ENCODE measurements at regions not wholly inside any gene's neighbourhood (a gene's known extent, or its start where the extent isn't known, plus 50 kb on each side); places are given as distances from the start of the nearest gene placed in this dataset.

- no peaks in the 10 kb centered on the region for H3K36me3 ChIP-seq (ENCODE audit: insufficient read depth, low read length)
- H3K27ac ChIP-seq (ENCODE audit: low read depth, low read length, poor library complexity, severe bottlenecking), result no peak overlapping the region
- no peaks in the 10 kb centered on the region for H3K4me1 ChIP-seq (ENCODE audit: insufficient read depth, low read length, poor library complexity, severe bottlenecking)
- DNase-seq (ENCODE audit: low spot score), result no peak
- ChIA-PET CTCF (ENCODE audit: unreplicated experiment) (no interaction called here), POLR2A (interaction anchor here (0.6 kb wide), 2 partner anchors 14 to 203 kb away, joined by 3 read pairs; no protein-coding TSS in a partner anchor)
- H3K4me2 ChIP-seq (ENCODE audit: low read length), result no peak overlapping the region
- H4K20me1 ChIP-seq (ENCODE audit: insufficient read depth, low read length), result no peaks in the 10 kb centered on the region
- no peak overlapping the region for H3K4me3 ChIP-seq (ENCODE audit: low read depth, low read length, poor library complexity, severe bottlenecking)
- no peaks in the 10 kb centered on the region for H3K9me3 ChIP-seq (ENCODE audit: low read length)
- H3K9me2 ChIP-seq (ENCODE audit: insufficient read depth, low read length), result no peaks in the 10 kb centered on the region
- intact Hi-C loops (cut with micrococcal nuclease; ENCODE audit: unreplicated experiment), result no loop called here
- TF ChIP-seq CTCF (conservative IDR thresholded peaks at IDR 0.05; ENCODE audit: low read length) (no peak), EZH2phosphoT487 (IDR thresholded peaks at IDR 0.05; ENCODE audit: borderline replicate concordance, low read depth, low read length) (no peak)
- no peak overlapping the region for H2AFZ ChIP-seq (ENCODE audit: low read length)
- H3K79me2 ChIP-seq (ENCODE audit: insufficient read depth, low read depth, low read length), result no peaks in the 10 kb centered on the region
- BruUV-seq (replicated peaks), result no TSS peak
Measured at GRCh38 chr3:40649346-40649745, 124.6 kb downstream of the ZNF621 start.

- H3K9me2 ChIP-seq (ENCODE audit: insufficient read depth, low read length), result no peaks in the 10 kb centered on the region
- H3K4me2 ChIP-seq (ENCODE audit: low read length), result no peak overlapping the region
- no peaks in the 10 kb centered on the region for H4K20me1 ChIP-seq (ENCODE audit: insufficient read depth, low read length)
- H3K4me1 ChIP-seq (ENCODE audit: insufficient read depth, low read length, poor library complexity, severe bottlenecking), result no peaks in the 10 kb centered on the region
- no peak overlapping the region for H3K4me3 ChIP-seq (ENCODE audit: low read depth, low read length, poor library complexity, severe bottlenecking)
- TF ChIP-seq EZH2phosphoT487 (IDR thresholded peaks at IDR 0.05; ENCODE audit: borderline replicate concordance, low read depth, low read length) (no peak), CTCF (conservative IDR thresholded peaks at IDR 0.05; ENCODE audit: low read length) (no peak)
- H3K36me3 ChIP-seq (ENCODE audit: insufficient read depth, low read length), result no peaks in the 10 kb centered on the region
- ChIA-PET POLR2A (no interaction called here), CTCF (ENCODE audit: unreplicated experiment) (no interaction called here)
- no peaks in the 10 kb centered on the region for H3K79me2 ChIP-seq (ENCODE audit: insufficient read depth, low read depth, low read length)
- no peaks in the 10 kb centered on the region for H3K9me3 ChIP-seq (ENCODE audit: low read length)
- no peak overlapping the region for H2AFZ ChIP-seq (ENCODE audit: low read length)
- no TSS peak for BruUV-seq (replicated peaks)
- no peak for DNase-seq (ENCODE audit: low spot score)
- H3K27ac ChIP-seq (ENCODE audit: low read depth, low read length, poor library complexity, severe bottlenecking), result no peak overlapping the region
- intact Hi-C loops (cut with micrococcal nuclease; ENCODE audit: unreplicated experiment), result no loop called here
Measured at GRCh38 chr3:40652072-40652471, 127.3 kb downstream of the ZNF621 start.

DNA sequence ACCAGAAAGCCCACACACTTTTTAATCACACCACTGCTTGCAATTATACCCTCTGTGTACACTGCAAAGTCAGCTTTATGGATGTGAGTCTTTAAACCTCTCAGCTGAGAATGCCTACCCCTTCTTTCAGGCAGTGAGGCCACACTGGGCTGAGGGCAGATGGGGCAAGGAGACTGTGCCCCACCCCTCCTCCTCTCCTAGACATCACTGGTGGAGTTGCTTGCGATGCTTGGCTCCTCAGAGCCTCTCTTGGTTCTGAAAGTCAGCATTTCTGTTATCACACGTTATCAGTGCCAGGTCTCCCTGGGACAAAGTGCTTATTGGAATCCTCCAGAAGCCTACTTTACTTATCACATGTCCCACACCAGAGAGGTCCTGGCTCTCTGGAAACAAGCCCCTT, 128.2 kb downstream of the ZNF621 start:
- Histone ChIP-seq H4K20me1 (ENCODE audit: insufficient read depth, low read length) (no peaks in the 10 kb centered on the region), H3K4me1 (ENCODE audit: insufficient read depth, low read length, poor library complexity, severe bottlenecking) (no peaks in the 10 kb centered on the region), H3K79me2 (ENCODE audit: insufficient read depth, low read depth, low read length) (no peaks in the 10 kb centered on the region), H3K27ac (ENCODE audit: low read depth, low read length, poor library complexity, severe bottlenecking) (no peak overlapping the region), H2AFZ (ENCODE audit: low read length) (no peak overlapping the region), H3K9me3 (ENCODE audit: low read length) (no peaks in the 10 kb centered on the region), H3K4me3 (ENCODE audit: low read depth, low read length, poor library complexity, severe bottlenecking) (no peak overlapping the region), H3K4me2 (ENCODE audit: low read length) (no peak overlapping the region), H3K36me3 (ENCODE audit: insufficient read depth, low read length) (no peaks in the 10 kb centered on the region), H3K9me2 (ENCODE audit: insufficient read depth, low read length) (no peaks in the 10 kb centered on the region)
- CTCF ChIA-PET (ENCODE audit: unreplicated experiment), result no interaction called here
- DNase-seq (ENCODE audit: low spot score), result no peak
- POLR2A ChIA-PET, result interaction anchor here (0.5 kb wide), 1 partner anchor 15 kb away, joined by 3 read pairs; no protein-coding TSS in a partner anchor
- TF ChIP-seq EZH2phosphoT487 (IDR thresholded peaks at IDR 0.05; ENCODE audit: borderline replicate concordance, low read depth, low read length), result no peak
- TF ChIP-seq CTCF (conservative IDR thresholded peaks at IDR 0.05; ENCODE audit: low read length), result no peak
- intact Hi-C loops (cut with micrococcal nuclease; ENCODE audit: unreplicated experiment), result no loop called here
- no TSS peak for BruUV-seq (replicated peaks)

All from OCI-LY7 (cell line).